Thoracic aorta (tissue), 2 donors: ENCODE measurements at regions not wholly inside any gene's neighbourhood (a gene's known extent, or its start where the extent isn't known, plus 50 kb on each side); places are given as distances from the start of the nearest gene placed in this dataset.

Experiments
- ATAC-seq: fragments of 150-250 bp; one replicate; pipeline ENCODE4 v1.8.0; 2017; ENCODE audit warnings: low read depth; ENCODE audit not compliant: insufficient number of reproducible peaks, low FRiP score
- DNase-seq: peaks from one replicate; pipeline ENCODE4 v3.0.0-alpha.2; 2020; ENCODE audit warnings: low spot score
- H3K27ac ChIP-seq, 2 donors: fragments of 200-600 bp; sonication (generic); 1 replicate in 1 of 2; 2 replicates in 1 of 2; pipeline ENCODE4 v1.5.1; 2016; ENCODE audit warnings: mild to moderate bottlenecking in 2 of 2, moderate library complexity in 2 of 2
- H3K27me3 ChIP-seq: fragments of 200-600 bp; sonication (generic); replicated peaks from 2 replicates; pipeline ENCODE4 v1.6.0; 2016; ENCODE audit warnings: mild to moderate bottlenecking; ENCODE audit not compliant: insufficient read depth
- H3K36me3 ChIP-seq: fragments of 200-600 bp; sonication (generic); one replicate; pipeline ENCODE4 v1.5.1; 2016
- H3K4me1 ChIP-seq, 2 donors: fragments of 200-600 bp; sonication (generic); 1 replicate in 1 of 2; 2 replicates in 1 of 2; pipeline versions ENCODE4 v1.5.1 to v1.6.0; 2016; ENCODE audit warnings: low read depth in 2 of 2, mild to moderate bottlenecking in 1 of 2; ENCODE audit not compliant: control insufficient read depth in 1 of 2
- H3K4me3 ChIP-seq: fragments of 200-600 bp; sonication (generic); 2 replicates; pipeline ENCODE4 v1.5.1; 2016; ENCODE audit warnings: mild to moderate bottlenecking
- H3K9me3 ChIP-seq: fragments of 200-600 bp; sonication (generic); 2 replicates; pipeline ENCODE4 v1.5.1; 2016
- CTCF ChIP-seq: fragments of 200-600 bp; sonication (generic); IDR thresholded peaks from one replicate; pipeline ENCODE4 v1.5.1; 2019; ENCODE audit warnings: antibody characterized with exemption

- Histone ChIP-seq H3K27ac (no peak overlapping the region), H3K27me3 (no peaks in the 10 kb centered on the region), H3K9me3 (peaks cover 3% of the 10 kb centered on the region), H3K4me3 (no peak overlapping the region), H3K36me3 (no peaks in the 10 kb centered on the region), H3K4me1 (no peaks in the 10 kb centered on the region)
- DNase-seq (no peak), ATAC-seq (no peak)
- no peak for TF ChIP-seq CTCF
Observed at GRCh38 chr14:104522926-104523545, 56.5 kb upstream of the C14orf180 start.

- no peaks in the 10 kb centered on the region for H3K4me1 ChIP-seq
- H3K36me3 ChIP-seq = no peaks in the 10 kb centered on the region
- no peaks in the 10 kb centered on the region for H3K27me3 ChIP-seq
- TF ChIP-seq CTCF = no peak
- DNase-seq (no peak), ATAC-seq (no peak)
- no peak overlapping the region for H3K27ac ChIP-seq
- H3K4me3 ChIP-seq = no peak overlapping the region
- peaks cover 6% of the 10 kb centered on the region for H3K9me3 ChIP-seq
Observed at GRCh38 chr14:104523546-104523935, 56.0 kb upstream of the C14orf180 start.

- Histone ChIP-seq H3K27ac (no peak overlapping the region), H3K27me3 (no peaks in the 10 kb centered on the region), H3K4me1 (no peaks in the 10 kb centered on the region), H3K36me3 (no peaks in the 10 kb centered on the region), H3K4me3 (no peak overlapping the region), H3K9me3 (peaks cover 6% of the 10 kb centered on the region)
- ATAC-seq (no peak), DNase-seq (no peak)
- no peak for TF ChIP-seq CTCF
Observed at GRCh38 chr14:104524726-104525125, 54.8 kb upstream of the C14orf180 start.

GRCh38 chr14:104526723-104527645 lies 52.6 kb upstream of the C14orf180 start:
- DNase-seq (no peak), ATAC-seq (no peak)
- no peak overlapping the region for H3K27ac ChIP-seq
- H3K27me3 ChIP-seq = no peaks in the 10 kb centered on the region
- H3K4me1 ChIP-seq = no peaks in the 10 kb centered on the region
- no peaks in the 10 kb centered on the region for H3K36me3 ChIP-seq
- H3K4me3 ChIP-seq = no peak overlapping the region
- no peak for TF ChIP-seq CTCF
- peaks cover 6% of the 10 kb centered on the region for H3K9me3 ChIP-seq

- peaks cover 6% of the 10 kb centered on the region for H3K9me3 ChIP-seq
- H3K36me3 ChIP-seq = no peaks in the 10 kb centered on the region
- no peak for DNase-seq
- no peaks in the 10 kb centered on the region for H3K4me1 ChIP-seq
- H3K27ac ChIP-seq = no peak overlapping the region
- ATAC-seq = no peak
- TF ChIP-seq CTCF = no peak
- H3K4me3 ChIP-seq = no peak overlapping the region
- H3K27me3 ChIP-seq = no peaks in the 10 kb centered on the region
Observed at GRCh38 chr14:104527857-104528459, 51.6 kb upstream of the C14orf180 start.
